TTC549 (cell line): ENCODE measurements at regions not wholly inside any gene's neighbourhood (a gene's known extent, or its start where the extent isn't known, plus 50 kb on each side); places are given as distances from the start of the nearest gene placed in this dataset.

ENCODE experiments used
- FAIRE-seq: peaks from 2 replicates; lab custom pipeline; 2012; peaks lifted over from hg19 to GRCh38; lab: Jason Lieb, UNC

DNA sequence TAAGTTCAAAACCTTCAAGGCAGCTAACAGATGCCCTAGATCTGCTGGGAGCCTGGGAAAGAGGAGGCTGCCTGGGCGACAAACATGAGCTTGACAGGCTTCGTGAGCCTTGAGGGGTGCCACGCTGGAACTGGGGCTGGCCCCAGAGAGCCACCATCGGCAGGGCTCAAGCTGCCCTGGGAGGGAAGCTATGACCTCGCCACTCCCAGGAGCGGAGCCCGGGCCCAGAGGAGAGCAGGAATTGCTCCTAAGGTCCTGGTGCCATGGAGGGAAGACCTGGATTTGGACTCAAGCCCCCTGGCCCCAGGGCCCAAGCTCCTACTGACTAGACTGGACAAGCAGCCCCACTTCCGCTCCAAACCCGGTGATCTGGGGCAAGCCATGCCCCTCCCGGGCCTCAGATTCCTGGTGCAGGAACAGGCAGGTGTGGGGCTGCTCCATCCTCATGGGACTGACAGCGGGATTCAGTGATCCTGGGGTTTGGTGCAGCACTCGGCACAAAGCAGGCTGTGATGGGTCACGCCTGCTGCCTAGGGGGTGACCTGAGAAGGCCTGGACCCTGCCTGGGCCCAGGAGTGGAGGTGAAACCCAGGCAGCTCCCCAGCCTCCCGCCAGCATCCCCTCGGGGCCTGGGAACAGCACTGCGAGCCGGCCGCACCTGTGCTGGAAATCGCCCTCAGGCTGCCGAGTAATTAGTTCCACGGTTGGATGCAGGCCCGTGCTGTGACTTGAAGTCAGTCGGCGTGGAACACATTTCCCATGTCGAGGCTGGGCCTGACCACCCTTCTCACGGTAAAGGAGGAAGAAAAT is 246.9 kb downstream of the NDUFA10 start:
- FAIRE-seq: no peak

GRCh38 chr2:239777219-239777618 is 247.9 kb downstream of the NDUFA10 start:
- no peak for FAIRE-seq

DNA sequence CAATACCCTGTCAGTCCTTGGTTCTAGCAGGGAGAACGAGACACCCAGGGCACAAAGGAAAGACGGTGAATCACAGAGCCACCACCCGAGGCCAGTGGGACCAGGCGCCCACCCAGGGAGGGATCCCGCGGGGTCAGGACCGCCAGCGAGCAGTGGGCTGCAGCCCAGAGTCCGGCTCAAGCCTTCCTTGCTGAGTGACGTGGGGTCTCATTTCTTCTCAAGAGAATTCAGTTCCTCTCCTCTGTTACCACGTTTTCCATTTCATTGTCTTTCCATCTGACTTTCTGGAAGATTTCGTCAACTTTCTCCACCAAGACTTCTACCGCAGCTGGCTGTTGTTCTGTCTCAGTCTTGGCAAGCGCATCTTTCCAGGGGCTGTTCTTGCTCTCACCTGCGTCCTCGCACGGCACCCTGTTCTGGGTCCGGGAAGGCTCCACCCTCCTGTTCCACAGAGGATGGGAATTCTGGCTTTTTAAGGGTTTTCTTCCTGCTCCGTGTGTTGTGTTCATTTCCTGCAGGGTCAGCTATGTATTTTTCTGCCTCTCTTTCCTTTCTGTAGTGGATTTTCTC is 248.6 kb downstream of the NDUFA10 start:
- FAIRE-seq: no peak

- FAIRE-seq: no peak
Measured at GRCh38 chr2:239775623-239776435, 249.3 kb downstream of the NDUFA10 start.

- FAIRE-seq: no peak
Measured at GRCh38 chr2:239774933-239775622, 250.1 kb downstream of the NDUFA10 start.

- FAIRE-seq: no peak
Measured at GRCh38 chr2:239774142-239774462, 251.0 kb downstream of the NDUFA10 start.

GRCh38 chr2:239773228-239774141 is 251.7 kb downstream of the NDUFA10 start:
- FAIRE-seq: no peak

DNA sequence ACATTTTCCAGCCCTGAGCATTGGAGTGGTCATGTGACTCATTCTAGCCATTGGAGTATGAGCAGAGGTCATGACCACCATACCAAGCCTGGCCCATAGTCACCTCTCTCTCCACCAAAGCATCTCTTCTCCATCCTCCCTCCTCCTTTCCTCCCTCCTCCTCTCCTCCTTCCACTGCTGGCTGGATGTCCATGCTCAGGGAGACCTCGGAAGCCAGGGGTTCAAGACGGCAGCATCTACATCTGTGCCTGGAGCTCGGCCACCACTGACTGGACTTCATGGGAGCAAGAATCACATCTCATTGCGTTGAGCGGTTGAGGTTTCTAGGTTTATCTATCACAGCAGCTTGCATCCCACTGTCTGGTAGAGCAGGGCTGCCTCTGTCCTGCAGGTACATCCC is 252.4 kb downstream of the NDUFA10 start:
- no peak for FAIRE-seq

GRCh38 chr2:239770246-239770639 is 254.9 kb downstream of the NDUFA10 start:
- no peak for FAIRE-seq

DNA sequence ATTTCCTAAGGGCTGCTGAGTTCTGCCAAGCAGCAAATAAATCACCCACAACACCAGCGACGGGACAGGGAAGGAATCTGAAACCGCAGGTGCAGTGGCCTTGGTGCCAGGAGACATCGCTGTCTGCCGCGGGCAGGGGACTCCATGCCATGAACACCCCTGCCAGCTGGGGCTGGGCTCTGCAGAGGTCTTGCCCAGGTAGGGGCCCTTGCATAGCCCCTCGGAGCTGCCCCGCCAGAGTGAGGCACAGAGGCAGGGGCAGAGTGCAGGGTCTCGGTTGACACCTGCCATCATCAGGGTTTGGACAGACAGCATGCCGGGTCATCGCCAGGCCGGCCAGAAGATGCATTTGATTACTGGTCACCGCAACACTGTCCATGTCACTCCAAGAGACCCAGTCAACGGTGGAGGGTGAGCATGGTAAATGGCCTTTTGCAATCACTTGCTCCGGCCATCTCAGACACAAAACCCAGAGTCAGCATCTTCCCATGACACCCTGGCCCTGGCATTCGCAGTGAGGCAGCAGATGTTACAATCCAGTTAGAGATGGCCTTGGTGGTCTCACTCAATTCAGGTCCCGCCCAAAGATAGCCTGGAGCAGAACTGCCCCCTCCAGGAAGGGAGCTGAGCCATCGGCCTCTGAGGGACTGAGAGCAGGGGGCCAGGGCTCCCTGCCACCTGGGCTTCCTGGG is 255.4 kb downstream of the NDUFA10 start:
- FAIRE-seq: no peak

DNA sequence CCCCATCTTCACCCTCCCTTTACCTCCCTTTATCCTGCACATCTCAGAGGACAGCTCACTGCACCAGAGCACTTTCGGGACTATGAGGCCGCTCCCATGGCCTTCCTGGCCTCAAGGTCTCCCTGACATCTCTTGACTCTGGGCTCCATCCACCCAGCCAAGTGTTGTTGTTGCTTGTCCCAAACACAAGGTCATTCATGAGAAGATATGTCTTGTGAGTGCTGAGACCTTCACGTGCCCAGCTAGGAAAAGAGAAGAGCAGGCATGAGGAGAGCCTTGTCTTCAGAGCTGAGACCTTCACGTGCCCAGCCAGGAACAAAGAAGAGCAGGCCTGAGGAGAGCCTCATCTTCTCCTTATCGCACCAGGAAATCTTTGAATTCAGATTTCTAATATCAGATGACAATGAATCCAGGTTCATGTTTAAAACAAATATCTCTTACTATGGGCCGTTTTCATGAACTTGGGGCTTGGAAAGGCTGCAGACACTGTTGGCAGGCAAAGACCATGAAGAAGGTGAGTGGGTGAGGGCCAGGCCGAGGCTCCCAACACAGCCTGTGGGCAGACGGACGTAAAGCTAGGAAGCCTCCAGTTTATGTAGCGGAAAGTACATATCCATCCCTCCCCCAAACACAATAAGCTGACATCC is 256.1 kb downstream of the NDUFA10 start:
- FAIRE-seq: no peak

DNA sequence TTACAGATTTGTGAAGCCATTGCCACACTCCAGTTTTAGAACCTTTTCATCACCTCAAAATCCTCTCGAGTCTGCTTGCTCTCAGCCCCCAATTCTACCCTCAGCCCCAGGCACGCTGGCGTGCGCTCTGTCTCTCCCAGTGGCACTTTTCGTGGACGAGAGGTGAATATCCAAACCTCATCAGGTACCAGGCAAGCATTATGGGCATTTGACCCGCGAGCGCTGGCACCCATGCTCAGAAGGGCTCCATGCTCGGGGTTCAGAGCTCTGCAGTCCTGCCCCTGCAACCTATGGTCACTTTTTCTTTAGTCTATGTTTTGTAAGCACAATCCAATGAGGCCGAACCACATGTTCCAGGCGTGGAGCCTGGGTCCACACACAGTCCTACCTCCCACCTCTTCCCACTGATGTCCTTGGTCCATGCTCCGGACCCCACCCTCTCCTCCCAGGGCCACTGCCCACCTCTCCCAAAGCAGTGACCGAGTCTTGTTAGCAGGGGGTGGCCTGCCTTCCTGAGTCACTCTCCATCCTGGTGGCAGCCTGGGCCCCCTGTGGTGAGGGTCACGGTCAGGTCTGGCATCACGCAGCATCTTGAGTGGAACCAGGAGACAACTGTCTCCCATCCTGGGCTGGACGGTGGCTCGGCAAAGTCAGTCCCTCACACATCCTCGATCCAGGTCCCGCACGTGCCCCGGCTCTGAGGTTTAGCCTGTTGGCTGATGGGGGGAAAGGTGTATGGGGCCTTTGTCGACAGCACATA is 256.9 kb downstream of the NDUFA10 start:
- no peak for FAIRE-seq

DNA sequence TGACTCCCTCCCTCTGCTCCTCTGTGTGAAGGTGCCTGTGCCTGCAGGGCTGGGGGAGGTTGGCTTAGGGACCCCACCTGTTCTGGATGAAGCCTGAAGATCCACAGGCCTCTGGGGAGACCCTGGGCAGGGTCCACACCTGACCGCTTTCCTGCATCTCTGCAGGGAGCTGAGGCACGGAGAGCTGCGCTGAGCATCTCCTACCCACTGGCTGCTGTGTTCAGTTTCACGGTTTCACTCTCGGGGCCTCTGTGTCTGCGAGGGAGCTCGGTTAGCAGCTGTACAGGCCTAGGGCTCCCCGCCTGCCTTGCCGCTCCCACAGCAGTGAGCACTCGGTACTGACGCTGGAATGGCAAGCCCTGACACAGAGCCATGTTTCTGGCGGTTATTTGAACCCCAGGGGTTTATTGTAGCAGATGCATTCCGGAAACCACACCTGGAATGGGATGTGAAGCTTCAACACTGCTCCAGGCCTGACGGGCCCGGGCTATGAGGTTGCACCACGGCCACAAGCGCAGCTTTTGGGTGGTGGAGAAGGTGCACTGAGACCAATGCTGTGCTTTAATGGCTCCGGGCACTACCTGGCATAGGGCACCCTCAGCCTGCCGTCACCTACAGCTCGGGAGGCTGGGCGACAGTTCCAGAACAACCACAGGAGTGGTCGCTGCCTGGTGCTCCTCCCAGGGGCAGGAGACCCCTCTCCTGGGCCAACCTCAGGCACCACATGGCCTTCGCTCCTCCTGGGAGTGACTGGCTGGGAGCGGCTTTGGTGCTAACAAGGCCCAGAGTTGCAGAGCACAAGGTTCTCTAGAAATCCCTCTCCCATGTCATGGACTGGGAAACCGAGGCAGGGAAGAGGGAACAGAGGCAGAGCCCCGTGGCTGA is 257.9 kb downstream of the NDUFA10 start:
- no peak for FAIRE-seq

DNA sequence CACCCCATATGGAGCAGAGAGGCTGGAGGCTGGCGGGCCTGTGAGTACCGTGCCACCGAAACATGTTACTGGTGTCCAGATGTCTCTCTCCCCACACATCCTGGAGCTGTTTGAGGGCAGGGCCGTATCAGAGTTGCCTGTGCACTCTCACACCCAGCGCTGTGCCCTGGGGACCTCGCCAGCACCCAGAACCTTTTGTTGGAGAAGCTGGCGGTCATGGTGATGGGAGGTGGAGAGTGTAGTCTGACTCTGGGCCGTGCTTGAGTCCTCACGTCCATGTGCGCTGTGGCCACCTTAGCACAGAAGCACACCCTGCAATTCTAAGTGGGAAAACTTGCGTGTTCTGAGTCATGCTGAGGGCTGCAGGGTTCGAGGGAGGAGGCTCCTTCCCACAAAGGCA is 259.2 kb downstream of the NDUFA10 start:
- no peak for FAIRE-seq

GRCh38 chr2:239765076-239765845 is 259.9 kb downstream of the NDUFA10 start:
- no peak for FAIRE-seq

DNA sequence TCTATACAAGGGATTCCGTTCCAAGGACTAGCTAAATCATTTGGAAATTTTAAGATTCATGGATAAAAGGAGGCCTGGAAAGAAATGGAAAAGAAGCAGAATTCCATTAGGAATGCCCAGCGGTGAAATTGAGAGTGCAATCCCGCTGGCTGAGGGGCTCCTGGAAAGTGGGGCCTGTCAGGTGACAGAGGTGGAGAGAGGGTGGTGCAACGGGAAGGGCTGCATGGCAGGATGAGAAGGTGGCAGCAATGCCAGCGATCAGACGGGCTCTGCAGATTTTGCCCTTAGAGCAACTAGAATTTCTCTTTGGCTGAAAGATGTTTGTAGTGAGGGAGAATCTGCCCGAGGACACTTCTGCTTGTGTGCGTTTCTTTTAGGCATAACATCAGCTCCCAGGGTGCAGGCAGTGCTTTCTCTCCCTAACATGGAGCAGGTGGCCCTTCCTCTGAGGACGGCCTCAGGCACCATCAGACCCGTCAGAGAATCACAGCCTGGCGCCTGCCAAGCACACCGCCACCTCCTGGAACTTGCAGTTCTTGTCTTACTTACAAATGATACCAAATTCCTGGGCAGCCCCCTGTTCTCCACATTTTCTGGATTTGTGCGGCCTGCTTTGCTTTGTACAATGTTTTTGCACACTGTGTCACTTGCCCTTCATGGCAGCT is 261.6 kb downstream of the NDUFA10 start:
- FAIRE-seq: no peak

DNA sequence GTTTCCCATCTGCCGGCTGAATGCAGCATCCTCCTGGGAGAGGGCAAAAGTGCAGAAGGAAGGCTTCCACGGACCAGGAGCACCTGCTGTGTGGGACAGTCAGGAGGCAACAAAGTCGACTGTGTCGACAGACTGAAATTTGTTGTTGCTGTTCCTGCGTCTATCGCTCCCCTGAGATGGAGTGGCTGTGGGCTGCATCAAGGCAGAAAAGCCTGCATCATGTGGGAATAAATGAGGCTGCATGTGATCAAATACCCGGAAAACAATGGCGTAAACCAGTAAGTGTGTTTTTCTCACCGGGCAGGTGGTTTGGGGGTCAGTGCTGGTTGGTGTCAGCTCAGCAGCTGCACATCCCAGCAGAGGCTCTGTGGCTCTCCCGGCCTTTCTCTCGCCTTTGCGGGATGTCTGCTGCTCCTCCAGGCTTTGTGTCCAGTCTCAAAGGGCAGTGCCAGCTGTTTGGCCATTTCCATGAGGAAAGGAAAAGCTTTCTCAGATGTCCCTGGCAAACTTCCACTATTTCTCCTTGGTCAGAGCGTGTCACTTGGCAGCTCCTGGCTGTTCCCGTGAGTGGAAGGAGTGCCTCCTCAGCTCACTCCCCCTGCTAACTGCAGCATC is 262.4 kb downstream of the NDUFA10 start:
- FAIRE-seq: no peak
